Stomach (tissue), 8 donors: ENCODE measurements at regions not wholly inside any gene's neighbourhood (a gene's known extent, or its start where the extent isn't known, plus 50 kb on each side); places are given as distances from the start of the nearest gene placed in this dataset.

Experiments
- DNase-seq, 2 donors: peaks; one replicate each; pipeline versions ENCODE4 v3.0.0 to v3.0.0-alpha.2; 2013 to 2019
- H3K27ac ChIP-seq, 5 donors: fragments of 200-600 bp in 4 of 5; sonication (generic) in 4 of 5; one replicate each; pipeline ENCODE4 v1.5.1; 2013 to 2019; ENCODE audit warnings: mild to moderate bottlenecking in 1 of 5, moderate library complexity in 1 of 5
- H3K27me3 ChIP-seq, 3 donors: fragments of 200-600 bp; sonication (generic); one replicate each; pipeline ENCODE4 v1.5.1; 2017 to 2019; ENCODE audit warnings: mixed run types in 1 of 3
- H3K36me3 ChIP-seq, 4 donors: fragments of 200-600 bp; sonication (generic); 1 replicate in 3 of 4; 2 replicates in 1 of 4; pipeline ENCODE4 v1.5.1; 2016 to 2019
- H3K4me1 ChIP-seq, 4 donors: fragments of 200-600 bp; sonication (generic); one replicate each; pipeline ENCODE4 v1.5.1; 2016 to 2019
- H3K4me3 ChIP-seq, 4 donors: fragments of 200-600 bp; sonication (generic) in 3 of 4; one replicate each; pipeline ENCODE4 v1.5.1; 2016 to 2019; ENCODE audit warnings: mild to moderate bottlenecking in 1 of 4
- H3K9me3 ChIP-seq, 4 donors: fragments of 200-600 bp; sonication (generic); one replicate each; pipeline ENCODE4 v1.5.1; 2016 to 2019
- EP300 ChIP-seq: sonication (generic); formaldehyde crosslinking; IDR thresholded peaks from one replicate; pipeline ENCODE4 v1.6.1; 2017; ENCODE audit warnings: antibody characterized with exemption
- POLR2A ChIP-seq, 4 donors: fragments of 450-650 bp; IDR thresholded peaks; one replicate each; pipeline ENCODE4 v1.6.1; 2016; ENCODE audit warnings: antibody characterized with exemption in 4 of 4, control low read depth in 2 of 4, mild to moderate bottlenecking in 1 of 4, moderate library complexity in 1 of 4
- POLR2AphosphoS5 ChIP-seq, 3 donors: sonication (generic); formaldehyde crosslinking; IDR thresholded peaks; one replicate each; pipeline ENCODE4 v1.6.1; 2016; ENCODE audit warnings: antibody characterized with exemption in 3 of 3
- WGBS, 5 donors: extraction: QIAGEN DNeasy Blood & Tissue Kit in 3 of 5; methylation state at CpG; one replicate each; pipeline versions ENCODE4 v1.1.5 to v1.1.7; 2013 to 2018; 5-methylcytosine and 5-hydroxymethylcytosine counted together
- intact Hi-C: fragments of 100-400 bp; cut with DNase I; formaldehyde crosslinking; loops from one replicate; pipeline ENCODE4 v1.15.1; 2023; ENCODE audit warnings: low total_unique reads
- TF ChIP-seq, protein P1 (sequence below), 7 experiments: fragments of 450-650 bp in 4 of 7; fragments of 200-600 bp in 3 of 7; sonication (generic) in 3 of 7; IDR thresholded peaks; one replicate each; pipeline ENCODE4 v1.5.1; 2016 to 2019; ENCODE audit warnings: antibody characterized with exemption in 7 of 7, control low read depth in 2 of 7, mild to moderate bottlenecking in 1 of 7
- donor health status: healthy with polysubstance abuse.
- donor health status: Bipolar disorder and iron deficiency.
- donor health status: healthy.

DNA sequence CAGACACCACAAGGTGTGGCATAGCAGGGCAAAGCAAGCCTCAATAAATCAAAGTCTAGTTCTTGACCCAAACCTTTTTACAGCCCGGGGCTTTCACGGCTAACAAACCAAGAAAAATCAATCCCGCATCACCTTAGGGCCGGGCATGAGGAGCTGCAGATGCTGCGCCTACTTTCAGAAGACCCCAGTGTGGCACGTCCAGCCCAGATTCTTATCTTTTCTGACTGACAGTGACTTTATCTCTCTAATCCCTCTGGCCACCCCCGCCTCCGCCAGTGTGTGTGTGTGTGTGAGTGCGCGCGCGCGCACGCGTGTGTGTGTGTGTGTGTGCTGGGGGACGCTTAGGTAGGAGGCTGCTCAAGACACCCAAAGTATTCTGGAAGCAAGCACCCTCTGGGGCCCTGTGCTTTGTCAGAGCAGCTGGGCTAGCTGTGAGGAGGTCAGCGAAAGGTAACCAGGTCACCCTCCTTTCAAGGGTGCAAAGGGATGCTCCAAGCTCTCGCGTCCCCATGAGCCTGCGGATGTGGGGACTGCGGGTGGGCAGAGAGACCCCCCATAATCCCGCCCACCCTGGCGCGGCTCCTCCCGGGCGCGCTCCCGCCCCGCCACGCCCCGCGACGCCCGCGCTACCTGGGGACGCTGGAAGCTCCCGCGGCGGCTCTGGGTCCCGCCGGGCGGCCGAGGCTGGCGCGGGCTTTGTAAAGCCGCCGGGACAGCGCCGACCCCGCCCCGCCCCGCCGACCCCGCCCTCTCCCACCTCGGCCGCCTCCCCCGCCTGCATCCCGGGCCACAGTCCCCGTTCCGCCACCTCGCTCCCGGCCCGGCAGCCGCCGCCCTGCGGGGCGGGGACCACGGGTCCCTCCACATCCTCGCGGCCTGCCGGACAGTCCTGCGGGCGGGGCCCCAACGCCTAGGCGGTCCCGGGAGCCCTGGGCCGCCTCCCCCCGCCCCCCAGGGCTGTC lies 57.1 kb upstream of the RHOBTB1 start:
- H3K9me3 ChIP-seq = no peaks in the 10 kb centered on the region
- peaks cover 0 to 16% (median 8%) of the 10 kb centered on the region in 3 donors for H3K27me3 ChIP-seq
- H3K27ac ChIP-seq = peak overlapping the region; percentile 73 to 91 (median 84)
- DNase-seq = peak; percentile 69 to 82
- peak overlapping the region; percentile 51 to 58 (median 56) for H3K4me3 ChIP-seq
- intact Hi-C loops = no loop called here
- TF ChIP-seq EP300 (no peak), POLR2A (IDR thresholded peaks at IDR 0.05) (no peak), POLR2AphosphoS5 (IDR thresholded peaks at IDR 0.05) (peak in 1 of 3 donors; percentile 4)
- TF ChIP-seq, protein P1, sequence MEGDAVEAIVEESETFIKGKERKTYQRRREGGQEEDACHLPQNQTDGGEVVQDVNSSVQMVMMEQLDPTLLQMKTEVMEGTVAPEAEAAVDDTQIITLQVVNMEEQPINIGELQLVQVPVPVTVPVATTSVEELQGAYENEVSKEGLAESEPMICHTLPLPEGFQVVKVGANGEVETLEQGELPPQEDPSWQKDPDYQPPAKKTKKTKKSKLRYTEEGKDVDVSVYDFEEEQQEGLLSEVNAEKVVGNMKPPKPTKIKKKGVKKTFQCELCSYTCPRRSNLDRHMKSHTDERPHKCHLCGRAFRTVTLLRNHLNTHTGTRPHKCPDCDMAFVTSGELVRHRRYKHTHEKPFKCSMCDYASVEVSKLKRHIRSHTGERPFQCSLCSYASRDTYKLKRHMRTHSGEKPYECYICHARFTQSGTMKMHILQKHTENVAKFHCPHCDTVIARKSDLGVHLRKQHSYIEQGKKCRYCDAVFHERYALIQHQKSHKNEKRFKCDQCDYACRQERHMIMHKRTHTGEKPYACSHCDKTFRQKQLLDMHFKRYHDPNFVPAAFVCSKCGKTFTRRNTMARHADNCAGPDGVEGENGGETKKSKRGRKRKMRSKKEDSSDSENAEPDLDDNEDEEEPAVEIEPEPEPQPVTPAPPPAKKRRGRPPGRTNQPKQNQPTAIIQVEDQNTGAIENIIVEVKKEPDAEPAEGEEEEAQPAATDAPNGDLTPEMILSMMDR (IDR thresholded peaks at IDR 0.05) = no peak
- 2 to 27% (median 5%) methylated on average over 16 to 78 of the region's 78 CpGs for WGBS, 5 donors
- H3K4me1 ChIP-seq = peaks cover 0 to 34% (median 10%) of the 10 kb centered on the region in 4 donors
- H3K36me3 ChIP-seq = no peaks in the 10 kb centered on the region

DNA sequence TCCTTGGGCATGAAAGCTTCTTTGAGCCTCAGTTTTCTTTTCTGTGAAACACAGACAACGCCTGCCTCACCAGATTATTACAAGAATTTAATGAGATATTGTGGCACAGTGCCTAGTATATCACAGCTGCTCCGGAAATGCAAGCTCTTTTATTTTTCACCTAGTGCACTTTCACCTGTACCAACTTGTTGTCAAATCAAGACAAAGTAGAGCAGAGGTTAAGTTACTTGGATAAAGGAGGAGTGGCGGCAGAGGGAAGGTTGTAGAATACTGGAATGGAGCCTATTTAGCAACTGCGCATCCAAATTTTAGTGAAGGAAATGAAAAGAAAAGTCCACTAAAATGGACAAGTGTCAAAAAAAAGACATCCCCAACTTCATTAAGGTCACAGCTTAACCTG lies 54.9 kb upstream of the RHOBTB1 start:
- TF ChIP-seq, protein P1 (IDR thresholded peaks at IDR 0.05) = no peak
- TF ChIP-seq POLR2AphosphoS5 (IDR thresholded peaks at IDR 0.05) = peak in 2 of 3 donors; percentile 36 to 76
- H3K27me3 ChIP-seq = peaks cover 0 to 16% (median 8%) of the 10 kb centered on the region in 3 donors
- intact Hi-C loops = no loop called here
- peaks cover 0 to 34% (median 10%) of the 10 kb centered on the region in 4 donors for H3K4me1 ChIP-seq
- DNase-seq = peak in 1 of 2 donors; percentile 38
- H3K36me3 ChIP-seq = no peaks in the 10 kb centered on the region
- no peaks in the 10 kb centered on the region for H3K9me3 ChIP-seq
- H3K4me3 ChIP-seq = peak overlapping the region; percentile 51 to 58 (median 56)
- WGBS, 5 donors = 30 to 72% (median 56%) methylated on average over 4 of the region's 4 CpGs
- peak overlapping the region; percentile 73 to 91 (median 84) for H3K27ac ChIP-seq

DNA sequence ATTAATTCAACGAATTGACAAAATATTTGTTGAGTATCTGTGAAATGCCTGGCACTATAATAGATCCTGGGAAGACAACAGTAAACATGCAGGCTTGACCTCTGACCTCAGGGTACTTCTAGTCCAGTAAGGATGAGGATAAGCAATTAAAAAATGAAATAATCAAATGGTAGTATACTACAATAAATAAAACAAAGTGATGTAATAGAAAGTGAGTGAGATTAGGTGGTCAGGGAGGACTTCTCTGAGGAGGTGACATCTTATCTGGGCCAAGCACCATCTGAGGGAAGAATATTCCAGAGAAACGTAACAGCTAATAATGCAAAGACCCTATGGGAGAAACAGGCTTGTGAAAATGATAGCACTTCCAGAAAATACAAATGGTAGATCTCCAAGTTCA lies 50.1 kb upstream of the RHOBTB1 start:
- no peak for DNase-seq
- no peak overlapping the region for H3K27ac ChIP-seq
- H3K4me3 ChIP-seq = no peak overlapping the region
- H3K27me3 ChIP-seq = no peaks in the 10 kb centered on the region
- no peaks in the 10 kb centered on the region for H3K36me3 ChIP-seq
- intact Hi-C loops = no loop called here
- peaks cover 0 to 21% (median 2%) of the 10 kb centered on the region in 4 donors for H3K4me1 ChIP-seq
- no peaks in the 10 kb centered on the region for H3K9me3 ChIP-seq
- TF ChIP-seq EP300 (no peak), POLR2AphosphoS5 (IDR thresholded peaks at IDR 0.05) (no peak), POLR2A (IDR thresholded peaks at IDR 0.05) (no peak)
- TF ChIP-seq, protein P1 (IDR thresholded peaks at IDR 0.05) = no peak
- 63 to 86% (median 72%) methylated on average over 2 of the region's 2 CpGs for WGBS, 5 donors
